HG03439 (cell line): ENCODE measurements at regions not wholly inside any gene's neighbourhood (a gene's known extent, or its start where the extent isn't known, plus 50 kb on each side); places are given as distances from the start of the nearest gene placed in this dataset.
A peak's percentile ranks its signal among the peaks of the same experiment; 100 is the strongest.

Source experiments
- ATAC-seq: cut with Tn5 transposase; IDR thresholded peaks from one replicate; pipeline ENCODE4 v1.9.1; 2021; ENCODE audit warnings: mild to moderate bottlenecking, moderate library complexity; ENCODE audit not compliant: unreplicated experiment

DNA sequence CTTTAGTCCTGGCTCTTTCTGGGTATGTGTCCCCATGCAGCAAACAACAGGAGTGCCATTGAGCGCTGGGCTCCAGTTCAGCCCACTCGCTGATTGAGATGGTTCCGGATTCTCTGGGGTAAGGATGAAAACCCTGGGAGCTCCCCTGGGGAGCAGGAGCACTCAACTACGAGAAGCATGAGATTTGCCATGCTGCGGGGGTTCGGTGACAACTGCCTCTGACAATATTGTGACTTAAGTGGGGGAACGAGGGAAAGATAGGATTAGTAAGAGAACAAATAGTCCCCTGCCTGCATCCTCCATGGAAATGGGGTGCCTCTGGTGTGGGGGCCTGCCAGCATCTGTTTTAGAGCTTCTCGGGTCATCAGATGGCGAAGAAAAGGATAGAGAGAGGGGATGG lies 123.6 kb upstream of the IPO9 start:
- no peak for ATAC-seq

DNA sequence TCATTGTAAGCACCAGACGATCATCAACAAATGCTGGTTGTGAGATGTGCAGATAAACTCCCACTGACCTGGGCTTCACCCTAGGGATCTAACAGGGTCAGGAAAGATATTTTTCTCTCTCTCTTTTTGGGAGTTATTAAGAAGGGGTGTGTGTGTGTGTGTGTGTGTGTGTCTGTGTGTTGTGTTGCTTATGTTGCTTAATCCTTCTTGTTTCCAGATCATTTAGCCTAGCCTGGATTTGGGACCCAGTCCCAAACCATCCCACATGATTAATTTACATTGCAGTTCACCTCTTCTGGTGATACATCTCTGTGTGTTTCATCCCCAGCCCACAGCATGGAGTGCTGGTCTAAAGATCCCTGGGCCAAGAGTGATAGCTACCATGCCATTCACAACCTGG lies 122.8 kb upstream of the IPO9 start:
- no peak for ATAC-seq

DNA sequence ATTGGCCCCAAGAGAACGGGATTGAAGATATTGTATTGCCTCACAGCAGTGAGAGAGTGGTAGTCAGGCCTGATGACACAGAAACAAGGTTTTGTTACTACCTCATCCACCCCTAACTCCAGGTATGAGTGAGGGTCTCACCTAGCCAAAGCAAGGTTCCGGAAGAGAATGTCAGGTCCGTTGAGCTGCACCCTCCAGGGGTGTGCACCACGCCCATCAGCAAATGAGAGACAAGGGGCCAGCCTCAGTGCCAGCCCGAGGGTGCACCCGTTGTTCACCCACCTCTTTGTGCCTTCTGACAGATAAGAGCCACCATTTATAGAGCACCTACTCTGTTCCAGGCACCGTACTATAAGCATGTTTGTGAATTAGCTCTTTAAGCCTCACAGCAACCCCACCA lies 121.9 kb upstream of the IPO9 start:
- ATAC-seq, result no peak

DNA sequence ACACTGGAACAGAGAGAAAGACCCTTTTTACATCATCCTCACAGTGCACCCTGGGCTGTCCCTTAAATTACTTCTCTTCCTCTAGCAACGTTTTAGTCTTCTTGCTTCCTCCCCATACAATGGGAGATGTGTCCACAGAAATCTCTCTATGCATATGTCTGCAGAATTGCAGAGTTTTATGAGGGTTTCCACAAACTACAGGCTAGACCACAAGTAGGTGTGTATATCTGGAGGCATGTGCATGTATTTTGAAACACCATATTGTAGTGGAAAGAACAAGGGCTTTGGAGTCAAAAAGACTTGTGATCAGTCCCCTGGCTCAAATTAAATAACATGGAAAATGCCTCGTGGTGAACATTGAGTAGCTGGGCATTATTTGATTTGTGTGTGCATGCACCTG lies 121.3 kb upstream of the IPO9 start:
- no peak for ATAC-seq

DNA sequence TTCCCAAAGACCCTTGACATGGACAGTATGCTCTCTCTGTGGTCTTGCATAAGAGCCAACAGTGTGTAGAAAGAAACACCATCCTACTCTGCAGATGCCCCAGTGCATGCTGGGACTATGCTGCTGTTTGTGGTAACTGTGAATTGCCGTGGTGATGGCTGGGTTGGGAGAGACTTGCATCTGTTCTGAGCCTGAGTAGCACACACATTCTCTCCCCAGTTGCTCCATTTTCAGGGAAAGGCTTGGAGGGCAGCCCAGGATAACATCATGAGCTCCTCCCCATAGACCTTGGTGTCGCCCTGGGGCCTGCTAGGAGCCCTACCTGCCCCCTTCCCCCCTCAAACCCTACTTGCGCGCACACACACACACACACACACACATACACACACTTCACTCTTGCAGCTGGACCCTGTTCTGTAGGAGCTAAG lies 120.9 kb upstream of the IPO9 start:
- no peak for ATAC-seq

DNA sequence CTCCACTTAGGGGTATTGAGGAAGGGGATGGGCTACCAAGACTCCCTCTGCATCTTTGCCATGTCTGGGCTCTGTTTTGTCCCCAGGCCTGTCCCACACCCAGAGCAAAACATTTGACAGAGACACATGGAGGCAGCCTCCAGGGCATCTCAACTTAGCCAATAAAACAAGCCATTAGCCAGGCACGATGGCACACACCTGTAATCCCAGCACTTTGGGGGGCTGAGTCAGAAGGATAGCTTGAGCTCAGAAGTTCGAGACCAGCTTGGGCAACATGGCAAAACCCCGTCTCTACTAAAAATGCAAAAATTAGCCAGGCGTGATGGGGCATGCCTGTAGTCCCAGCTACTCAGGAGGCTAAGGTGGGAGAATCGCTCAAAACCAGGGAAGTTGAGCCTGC lies 120.3 kb upstream of the IPO9 start:
- no peak for ATAC-seq

DNA sequence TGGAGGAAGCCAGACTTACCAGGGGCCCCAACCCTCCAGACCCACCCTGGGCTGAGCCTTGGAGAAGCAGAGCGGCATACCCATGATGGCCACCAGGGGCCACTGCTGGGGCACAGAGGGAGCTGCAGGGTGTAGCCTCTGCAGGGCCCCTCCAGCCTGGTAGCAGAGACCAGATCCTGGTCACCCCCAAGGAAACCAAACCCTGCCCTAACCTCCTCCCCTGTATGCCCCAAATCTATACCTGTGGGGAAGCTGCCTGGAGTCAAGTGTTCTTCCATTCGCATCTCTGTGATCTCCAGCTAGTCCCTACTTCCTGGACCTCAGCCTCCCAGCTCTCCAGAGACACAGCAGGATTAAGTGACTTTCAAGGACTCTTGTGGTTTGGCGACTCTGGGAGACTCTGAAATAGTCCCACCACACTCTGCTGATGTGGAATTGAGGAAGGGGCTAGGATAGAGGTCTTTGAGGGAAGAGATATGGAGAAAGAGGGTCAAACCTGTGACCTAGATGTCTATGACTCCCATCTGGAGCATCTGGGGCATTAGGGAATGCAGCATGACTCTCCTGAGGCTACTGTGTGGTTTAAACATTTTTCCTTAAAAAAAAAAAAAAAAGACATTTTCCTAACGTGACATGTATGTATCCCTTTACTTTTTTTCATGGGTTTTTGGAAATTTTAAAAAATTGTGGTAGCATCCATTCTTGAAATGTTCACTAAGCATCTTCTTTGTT lies 119.2 kb upstream of the IPO9 start:
- ATAC-seq, result peak; percentile 66

DNA sequence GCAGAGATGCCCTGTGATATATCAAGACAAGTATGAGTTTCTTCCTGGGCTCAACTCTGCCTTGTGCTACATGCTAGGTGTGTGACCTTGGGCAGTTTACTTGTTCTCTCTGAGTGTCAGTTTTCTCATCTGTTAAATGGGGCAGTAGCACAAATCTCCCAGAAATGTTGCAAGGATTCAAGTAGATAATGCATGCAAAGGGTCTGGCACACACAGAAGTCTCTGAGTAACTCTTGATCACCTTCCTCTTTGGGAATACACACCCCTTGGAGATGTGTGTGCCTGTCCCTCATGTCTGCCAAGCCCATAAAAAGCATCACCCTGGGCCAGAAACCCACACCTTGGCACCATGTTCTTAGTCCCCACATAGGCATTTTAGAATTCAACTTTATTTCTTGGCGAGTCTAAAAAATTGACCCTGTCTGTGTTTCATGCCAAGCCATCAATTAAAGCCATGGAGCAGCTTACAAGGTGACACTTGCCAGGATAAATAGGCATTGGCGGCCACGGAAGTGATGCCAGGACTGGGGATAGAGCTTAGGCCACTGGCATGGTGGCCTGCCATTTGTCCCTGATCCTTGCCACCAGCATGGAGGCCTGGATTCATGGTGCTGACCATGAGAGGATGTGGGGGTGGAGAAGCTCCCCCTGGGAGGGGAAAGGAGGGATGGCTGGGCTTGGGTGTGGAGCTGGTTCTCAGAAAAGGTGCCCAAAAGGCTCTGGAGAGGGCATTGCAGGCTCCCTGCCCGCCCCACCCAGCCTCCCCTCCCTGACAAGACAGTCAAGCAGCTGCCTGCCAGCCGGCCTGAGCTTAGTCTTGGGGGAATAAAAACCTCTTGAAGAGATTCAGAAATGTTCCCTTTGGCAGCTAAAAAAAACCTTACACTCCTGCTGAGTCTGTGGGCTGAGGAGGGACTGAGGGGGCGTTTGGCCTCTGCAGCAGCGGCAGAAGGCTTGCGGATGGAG lies 118.0 kb upstream of the IPO9 start:
- no peak for ATAC-seq

DNA sequence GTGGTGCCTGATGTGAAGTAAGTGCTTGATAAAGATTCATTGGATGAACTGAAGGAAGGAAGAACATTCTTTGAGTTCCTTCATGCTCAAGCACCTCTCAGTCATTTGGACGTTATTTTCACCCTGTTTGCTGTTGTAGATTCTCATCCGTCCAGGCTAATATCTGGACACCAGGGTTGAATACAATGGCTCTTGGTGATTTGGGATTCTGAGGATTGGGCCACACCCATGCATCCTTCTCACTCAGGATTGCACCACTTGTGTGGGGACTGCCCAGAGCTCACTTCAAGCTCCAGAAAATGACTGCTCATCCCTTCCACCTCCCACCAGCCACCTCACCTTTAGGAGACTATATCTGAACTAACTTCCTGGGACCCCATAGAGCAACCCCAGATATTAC lies 117.1 kb upstream of the IPO9 start:
- ATAC-seq, result no peak

DNA sequence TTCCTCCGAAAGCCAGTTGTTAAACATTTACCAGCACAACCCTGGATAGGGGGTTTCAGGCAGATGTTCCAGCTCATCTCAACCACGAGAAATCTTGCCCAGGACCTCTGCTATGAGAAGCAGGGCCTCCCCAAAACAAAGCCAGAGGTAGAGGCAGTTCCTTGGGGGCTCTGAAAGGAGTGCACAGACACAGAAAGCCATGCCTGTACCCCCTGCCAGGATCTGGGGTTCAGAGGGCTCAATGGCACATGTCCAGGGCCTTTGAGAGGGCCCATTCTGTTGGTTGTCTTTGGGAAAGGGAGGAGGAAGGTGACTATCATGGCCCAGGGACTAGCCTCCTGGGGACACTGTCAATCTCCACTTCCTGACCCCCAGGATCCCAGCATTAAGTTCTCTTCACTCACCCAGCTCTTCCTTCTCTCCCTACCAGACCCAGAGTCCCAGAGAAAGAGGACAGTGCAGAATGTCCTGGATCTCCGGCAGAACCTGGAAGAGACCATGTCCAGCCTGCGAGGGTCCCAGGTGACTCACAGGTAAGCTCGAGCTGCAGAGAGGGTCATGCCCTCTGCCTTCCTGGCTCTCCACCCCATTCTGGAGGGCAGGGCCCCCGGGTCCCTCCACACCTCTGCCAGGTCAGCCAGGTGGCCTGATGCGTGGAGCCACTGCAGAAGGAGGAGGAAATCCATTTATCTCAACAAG lies 116.4 kb upstream of the IPO9 start:
- no peak for ATAC-seq

DNA sequence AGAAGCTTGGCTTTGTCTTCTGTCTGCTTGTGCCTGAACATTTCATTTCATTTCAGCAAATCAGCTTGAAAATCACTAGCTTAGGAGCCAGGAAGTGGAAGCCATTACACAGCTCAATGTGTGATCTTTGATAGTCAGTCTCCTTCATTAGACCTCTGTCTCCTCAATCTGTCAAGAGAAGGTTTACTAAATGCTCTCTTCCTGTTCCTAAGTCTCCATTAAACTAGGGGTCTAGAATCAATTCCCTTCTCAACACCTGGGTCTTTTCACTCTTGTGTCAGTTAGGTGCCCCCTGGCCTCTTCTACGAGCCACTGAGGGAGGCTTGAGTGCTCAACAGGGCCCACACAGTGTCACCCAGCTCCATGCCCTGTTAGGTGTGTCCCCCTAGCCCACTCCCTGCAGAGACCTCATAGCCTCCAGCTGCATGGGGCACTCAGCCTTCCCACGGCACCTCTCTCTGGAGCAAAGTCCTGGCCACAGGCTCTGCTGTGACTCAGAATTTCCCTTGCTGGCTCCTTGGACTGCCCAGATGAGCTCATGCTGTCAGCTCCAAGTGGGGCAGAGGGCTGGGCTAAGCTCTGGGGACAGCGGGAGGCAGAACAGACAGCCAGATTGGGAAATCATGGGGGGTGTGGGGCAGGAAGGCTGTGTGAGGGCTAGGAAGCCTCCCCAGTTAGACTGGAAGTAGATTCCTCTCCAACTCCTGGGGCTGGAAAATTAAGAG lies 115.7 kb upstream of the IPO9 start:
- ATAC-seq, result no peak

DNA sequence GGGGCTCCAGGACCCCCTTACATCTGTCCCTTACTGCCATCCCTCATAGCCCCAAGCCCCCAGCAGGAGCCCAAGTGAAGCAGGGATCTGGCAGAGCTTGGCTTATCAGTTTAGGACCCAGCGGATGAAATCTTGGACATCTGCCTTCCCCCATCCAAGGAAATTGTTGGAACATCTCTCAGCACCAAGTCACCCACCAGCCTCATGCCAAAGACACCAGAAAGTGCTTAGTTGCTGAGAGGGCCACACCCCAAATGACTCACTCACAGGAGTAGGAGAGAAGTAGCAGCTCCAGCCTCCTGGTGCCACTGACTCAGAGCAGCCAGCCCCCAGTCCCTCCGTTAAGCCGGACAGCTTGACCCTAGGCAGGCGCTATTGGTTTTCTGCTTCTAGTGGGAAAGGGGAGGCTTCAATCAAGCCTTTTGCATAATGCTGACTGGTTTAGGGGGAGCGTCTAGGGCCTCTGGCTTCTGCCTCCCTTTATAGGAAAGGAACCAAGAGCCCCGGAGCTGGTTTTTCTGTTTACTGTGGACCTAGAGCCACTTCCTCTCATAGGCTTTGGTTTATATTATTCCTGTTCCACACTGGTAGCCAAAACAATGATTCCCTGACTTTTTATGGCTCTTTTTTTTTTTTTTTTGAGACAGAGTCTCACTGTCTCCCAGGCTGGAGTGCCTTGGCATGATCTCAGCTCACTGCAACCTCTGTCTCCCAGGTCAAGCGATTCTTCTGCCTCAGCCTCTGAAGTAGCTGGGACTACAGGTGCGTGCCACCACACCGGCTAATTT lies 114.2 kb upstream of the IPO9 start:
- no peak for ATAC-seq

DNA sequence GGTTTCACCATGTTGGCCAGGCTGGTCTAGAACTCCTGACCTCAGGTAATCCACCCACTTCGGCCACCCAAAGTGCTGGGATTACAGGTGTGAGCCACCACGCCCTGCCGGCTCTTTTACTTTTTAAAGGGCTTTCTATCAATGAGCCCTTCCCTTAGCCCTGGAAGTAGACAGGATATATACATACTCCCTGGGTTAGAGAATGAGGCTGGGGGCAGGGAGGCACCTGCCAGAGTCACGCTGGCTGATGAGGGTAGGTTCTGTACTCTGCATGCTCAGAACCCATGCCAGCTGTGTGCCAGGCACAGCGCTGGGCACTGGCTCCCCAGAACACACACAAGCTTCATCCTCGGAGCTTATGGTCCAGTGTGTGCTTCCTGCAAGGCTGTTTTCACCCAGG lies 113.6 kb upstream of the IPO9 start:
- no peak for ATAC-seq

DNA sequence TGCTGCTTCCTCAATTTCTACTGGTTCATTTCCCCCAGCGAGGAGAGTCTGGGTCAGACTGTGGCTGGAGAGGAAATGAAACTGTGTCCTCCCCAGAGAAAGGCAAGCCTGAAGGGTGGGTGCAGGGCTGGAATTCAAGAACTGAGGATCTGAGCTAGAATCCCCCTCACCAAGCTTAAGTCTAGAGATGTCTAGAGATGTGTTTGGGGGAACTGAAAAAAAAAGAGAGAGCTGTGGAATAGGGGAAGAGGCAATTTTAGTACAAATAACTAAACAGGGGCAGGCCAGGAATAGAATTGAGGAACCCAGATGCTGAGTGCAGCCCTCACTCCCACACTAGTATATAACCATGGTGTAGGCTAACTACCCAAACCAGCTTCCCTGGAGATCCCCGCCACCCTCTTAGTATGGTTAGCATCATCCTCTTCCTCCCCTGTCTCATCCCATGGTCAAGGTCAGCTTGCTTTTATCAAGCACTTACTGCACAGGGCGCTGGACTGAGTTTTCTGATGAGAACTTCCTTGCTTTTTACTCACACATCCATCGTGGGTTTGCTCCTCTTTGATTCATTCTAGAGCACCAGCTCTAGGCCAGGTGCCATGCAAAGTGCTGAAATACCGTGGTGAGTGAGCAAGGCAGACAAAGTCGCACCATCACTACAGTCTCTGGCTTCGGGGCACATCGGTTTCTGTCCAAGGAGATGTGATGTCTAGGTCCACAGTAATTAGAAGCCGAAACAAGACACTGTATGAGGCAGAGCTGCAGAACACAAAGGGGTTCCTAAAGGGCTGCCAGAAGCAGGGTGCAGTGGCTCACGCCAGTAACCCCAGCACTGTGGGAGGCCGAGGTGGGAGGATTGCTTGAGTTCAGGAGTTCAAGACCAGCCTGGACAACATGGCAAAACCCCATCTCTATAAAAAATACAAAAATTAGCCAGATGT lies 112.9 kb upstream of the IPO9 start:
- ATAC-seq, result no peak

DNA sequence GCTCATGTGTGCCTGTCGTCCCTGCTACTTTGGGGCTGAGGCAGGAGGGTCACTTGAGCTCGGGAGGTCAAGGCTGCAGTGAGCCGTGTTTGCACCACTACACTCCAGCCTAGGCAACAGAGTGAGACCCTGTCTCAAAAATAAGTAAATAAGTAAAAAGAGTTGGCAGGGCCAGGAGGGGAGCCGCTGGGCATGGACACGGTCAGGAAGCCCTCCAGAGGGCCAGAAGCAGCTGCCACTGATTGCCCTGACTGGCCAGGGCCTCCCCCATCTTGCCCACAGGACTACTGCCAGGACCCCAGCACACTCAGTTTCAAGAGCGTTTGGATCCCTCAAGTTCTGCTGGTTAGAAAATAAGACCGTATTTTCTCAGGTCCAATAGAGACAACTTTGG lies 112.2 kb upstream of the IPO9 start:
- ATAC-seq, result no peak

DNA sequence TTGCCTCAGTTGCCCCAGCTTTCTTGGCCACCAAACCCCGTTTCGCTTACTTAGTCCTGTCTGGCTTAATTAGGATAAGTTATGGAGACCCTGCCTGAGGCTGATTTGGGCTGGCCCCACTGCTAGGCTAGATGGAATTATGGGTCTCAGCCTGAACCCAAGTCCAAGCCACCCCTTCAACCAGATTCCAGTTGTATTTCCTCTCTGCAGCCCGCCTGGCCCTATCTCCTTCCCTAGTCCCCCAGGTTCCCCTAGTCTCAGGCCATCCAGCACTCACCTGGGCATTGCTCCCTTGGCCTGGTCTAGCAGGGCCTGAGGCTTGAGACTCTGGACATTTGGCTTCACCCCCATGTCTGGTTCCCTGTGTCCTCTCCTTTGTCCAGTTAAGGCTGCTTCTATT lies 111.7 kb upstream of the IPO9 start:
- ATAC-seq, result no peak

DNA sequence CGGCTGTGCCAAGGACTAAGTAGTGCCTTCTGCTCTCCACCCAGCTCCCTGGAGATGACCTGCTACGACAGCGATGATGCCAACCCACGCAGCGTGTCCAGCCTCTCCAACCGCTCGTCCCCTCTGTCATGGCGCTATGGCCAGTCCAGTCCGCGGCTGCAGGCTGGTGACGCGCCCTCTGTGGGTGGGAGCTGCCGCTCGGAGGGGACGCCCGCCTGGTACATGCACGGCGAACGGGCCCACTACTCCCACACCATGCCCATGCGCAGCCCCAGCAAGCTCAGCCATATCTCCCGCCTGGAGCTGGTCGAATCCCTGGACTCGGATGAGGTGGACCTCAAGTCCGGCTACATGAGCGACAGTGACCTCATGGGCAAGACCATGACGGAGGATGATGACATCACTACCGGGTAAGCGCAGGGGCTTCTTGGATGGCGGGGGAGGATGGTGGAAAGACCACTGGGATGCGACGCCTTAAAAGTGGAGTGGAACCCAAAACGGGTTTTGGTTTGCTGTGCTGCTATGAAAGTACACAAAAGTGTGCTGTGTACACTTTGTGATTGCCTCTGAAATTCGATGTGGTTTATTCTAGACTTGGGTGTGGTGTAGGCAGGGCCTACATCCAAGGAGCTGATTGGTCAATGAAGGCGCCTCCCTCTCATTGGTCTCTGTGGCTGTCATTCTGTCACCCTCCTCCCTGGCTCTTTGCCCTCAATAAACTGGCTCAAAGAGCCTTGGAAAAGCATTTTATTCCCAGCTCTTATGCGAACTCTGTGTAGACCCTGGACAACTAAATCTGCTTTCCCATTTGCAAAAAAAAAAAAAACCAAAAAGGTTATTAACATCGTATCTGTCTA lies 110.4 kb upstream of the IPO9 start:
- no peak for ATAC-seq
